Fibroblast of skin of right quadriceps (primary cell): ENCODE measurements at regions not wholly inside any gene's neighbourhood (a gene's known extent, or its start where the extent isn't known, plus 50 kb on each side); places are given as distances from the start of the nearest gene placed in this dataset.
A peak's percentile ranks its signal among the peaks of the same experiment; 100 is the strongest.
"Not testable (repeated sequence)": the region's sequence is repeated elsewhere in the genome, so short reads cannot be mapped to it uniquely, and the experiment has no call there.

Experiments
- DNase-seq: peaks from one replicate; pipeline ENCODE4 v3.0.0-alpha.2; 2013

DNA sequence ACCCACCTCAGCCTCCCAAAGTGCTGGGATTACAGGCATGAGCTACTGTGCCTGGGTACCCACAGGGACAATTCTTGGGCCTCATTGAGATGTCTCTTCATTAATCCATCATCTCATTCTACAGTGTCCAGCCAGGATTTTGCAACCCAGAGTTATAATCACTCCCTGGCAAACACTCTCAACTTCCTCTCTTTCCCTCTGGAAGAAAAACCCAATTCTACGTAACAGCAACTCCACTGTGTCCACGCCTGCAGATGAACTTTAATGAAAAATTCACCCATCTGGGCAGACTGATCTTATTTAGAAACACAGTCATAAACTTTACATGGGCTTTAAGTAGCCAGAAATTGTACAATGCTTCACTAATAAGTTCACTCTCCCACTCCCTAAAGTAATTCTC lies 90.1 kb upstream of the ABCC4 start:
- no peak for DNase-seq

DNA sequence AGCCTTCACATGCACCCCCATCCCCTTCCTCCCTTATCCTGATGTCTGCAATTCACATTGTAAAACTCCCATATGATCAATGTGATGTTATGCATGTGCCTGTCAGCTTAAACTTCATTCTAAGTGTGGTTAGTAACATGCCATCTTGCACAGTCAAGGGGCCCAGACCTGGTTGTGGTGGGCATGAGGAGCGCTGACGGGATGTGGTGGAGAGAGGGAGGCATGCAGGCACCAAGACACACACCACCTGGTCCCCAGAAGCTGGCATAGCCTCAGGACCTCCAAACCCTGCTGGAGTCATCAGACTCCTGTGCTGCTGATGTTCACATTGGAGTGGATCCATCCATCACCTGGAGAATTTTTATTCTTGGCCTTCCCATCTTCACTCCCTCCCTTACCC lies 90.5 kb upstream of the ABCC4 start:
- no peak for DNase-seq

DNA sequence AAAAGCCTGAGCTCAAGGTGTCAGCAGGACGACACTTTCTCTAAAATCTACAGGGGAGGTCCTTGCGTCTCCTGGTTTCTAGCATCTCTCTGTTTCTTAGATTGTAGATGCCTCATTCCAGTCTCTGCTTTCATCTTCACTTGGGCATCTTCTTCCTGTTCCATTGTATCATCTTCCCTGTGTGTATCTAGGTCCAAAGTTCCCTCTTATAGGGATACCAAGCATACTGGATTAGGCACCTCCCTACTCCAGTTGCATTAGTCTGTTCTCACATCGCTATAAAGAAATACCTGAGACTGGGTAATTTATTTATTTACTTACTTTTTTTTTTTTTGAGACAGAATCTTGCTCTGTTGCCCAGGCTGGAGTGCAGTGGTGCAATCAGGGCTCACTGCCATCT lies 91.3 kb upstream of the ABCC4 start:
- DNase-seq = no peak

DNA sequence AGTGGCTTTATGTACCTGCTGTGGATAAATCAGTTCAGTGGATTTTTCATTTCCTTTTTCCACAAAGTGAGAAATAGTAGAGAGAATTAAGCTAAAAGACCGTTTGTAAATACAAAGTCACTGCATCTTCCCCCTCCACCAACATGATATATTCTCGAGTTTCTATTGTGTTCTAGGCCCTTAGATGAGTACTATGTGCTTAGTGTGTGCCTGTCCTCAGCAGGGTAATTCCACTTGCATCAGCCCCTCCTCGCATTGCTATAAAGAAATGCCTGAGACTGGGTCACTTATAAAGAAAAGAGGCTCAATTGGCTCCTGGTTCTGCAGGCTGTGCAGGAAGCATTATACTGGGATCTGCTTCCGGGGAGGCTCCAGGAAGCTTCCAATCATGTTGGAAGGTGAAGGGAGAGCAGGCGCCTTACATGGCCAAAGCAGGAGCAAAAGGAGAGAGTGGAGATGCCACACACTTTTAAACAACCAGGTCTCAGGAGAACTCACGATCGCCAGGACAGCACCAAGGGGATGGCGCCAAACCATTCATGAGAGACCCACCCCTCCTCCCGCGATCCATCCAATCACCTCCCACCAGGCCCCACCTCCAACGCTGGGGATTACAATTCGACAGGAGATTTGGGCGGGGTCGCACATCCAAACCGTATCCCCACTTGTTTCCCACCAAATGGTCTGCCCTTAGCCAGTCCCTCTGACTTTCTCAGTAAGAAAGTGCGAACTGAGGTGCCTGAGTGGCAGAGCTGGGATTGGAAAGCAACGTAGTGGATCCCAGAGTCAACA lies 102.3 kb upstream of the ABCC4 start:
- no peak for DNase-seq

DNA sequence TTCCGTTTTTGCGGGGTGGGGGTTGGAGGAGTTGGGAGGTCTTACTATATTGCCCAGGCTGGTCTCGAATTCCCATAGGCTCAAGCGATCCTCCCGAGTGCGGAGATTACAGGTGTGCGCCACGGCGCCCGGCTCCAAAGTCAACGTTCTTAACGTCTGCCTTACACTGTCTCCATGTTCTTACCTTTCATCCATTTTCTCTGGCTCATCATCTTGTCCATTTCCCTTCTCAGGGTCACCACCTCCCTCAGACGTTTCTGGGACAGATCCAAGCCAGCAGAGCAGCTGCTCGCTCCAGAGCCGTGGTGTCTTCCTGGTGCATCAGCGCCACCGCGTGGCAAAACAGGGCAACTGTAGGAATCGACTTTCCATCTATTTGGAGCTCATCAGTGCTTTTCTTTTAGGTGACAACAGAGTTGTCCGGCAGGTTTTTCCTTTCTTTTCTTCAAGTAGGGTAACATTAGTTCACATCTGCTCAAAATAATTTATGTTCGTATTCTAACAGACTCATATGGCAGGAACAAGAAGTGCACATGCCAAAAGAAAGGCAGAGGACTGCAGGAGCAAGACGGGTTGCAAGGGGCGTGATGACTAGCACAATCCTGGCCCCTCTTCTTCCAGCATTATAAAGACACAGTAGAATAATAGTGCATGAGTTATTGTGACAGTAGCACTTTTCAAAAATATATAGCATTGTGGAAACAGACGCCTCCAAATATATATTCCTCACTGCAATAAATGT lies 103.1 kb upstream of the ABCC4 start:
- peak; percentile 69 for DNase-seq

DNA sequence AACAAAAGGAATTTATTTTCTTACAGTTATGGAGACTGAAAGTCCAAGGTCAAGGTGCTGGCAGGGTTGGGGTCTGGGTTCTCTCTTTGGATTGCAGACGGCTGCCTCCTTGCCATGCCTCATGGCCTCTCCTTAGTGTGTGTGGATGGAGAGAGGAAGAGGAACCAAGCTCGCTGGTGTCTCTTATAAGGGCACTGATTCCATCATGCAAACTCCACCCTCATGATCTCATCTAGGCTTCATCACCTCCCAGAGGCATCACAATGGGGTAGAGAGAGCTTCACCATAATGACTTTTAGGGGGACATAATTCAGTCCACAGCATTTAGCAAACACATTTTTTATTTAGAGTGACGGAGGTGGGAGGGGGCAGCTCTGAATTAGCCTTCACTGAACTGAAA lies 104.9 kb upstream of the ABCC4 start:
- no peak for DNase-seq

DNA sequence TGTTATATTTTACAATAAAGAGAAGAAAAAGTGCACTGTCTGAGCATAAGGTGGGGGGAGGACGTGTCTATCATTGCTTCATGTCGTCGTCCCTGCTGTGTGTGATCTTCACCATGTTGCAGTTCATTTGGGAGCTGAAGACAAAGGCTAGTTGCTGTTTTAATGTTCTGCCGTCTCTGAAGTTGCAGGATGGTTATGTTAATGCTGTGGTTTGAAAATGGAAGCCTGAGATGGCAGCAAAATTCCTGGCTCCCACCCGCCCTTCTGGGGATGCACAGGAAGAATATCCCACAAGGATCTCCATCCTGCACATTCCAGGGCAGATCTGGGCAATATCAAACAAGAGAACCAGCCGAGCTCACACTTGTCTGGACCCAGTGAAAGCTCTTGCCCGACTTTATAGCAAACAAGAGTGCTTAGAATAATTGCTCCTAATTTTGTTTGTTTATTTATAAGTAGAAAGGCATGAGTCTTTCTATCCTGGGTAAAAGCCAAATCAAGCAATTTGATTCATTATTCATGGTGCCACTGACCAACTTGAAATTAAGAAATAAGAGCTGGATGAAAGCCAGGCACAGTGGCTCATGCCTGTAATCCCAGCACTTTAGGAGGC lies 110.3 kb upstream of the ABCC4 start:
- DNase-seq = no peak

DNA sequence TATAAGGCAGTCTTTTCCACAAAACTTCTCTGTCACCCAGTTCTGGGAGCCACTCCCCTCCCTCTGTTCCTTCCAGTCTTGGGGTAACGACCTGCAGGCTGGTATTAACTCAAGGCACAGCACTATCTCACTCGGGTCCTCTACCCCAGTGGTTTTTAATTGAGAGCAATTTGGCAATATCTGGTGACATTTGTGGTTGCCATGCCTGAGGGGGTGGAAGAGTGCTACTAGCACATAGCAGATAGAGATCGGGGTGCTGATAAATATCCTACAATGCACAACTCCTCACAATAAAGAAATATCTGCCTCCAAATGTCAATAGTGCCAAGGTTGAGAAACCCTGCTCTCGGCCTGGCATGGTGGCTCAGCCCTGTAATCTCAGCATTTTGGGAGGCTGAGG lies 117.7 kb upstream of the ABCC4 start:
- no peak for DNase-seq

DNA sequence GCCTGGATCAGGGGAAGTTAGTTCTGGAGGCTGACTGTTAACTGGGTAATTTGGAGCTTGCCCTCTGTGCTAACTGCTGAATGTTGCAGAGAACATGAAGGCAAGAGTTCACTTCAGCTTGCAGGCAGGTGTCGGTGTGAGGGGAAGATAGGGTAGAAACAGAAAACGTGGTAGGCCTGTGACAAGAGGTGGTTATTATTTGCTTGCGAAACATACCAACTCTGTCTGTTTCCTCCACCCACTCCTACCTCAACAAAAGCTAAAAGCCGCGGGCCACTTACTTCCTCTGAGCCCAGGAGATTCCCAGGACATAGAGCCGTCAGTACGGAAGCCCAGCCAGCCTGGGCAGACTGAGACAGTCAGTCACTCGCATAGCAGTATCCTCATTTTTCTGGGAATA lies 119.2 kb upstream of the ABCC4 start:
- DNase-seq = no peak

DNA sequence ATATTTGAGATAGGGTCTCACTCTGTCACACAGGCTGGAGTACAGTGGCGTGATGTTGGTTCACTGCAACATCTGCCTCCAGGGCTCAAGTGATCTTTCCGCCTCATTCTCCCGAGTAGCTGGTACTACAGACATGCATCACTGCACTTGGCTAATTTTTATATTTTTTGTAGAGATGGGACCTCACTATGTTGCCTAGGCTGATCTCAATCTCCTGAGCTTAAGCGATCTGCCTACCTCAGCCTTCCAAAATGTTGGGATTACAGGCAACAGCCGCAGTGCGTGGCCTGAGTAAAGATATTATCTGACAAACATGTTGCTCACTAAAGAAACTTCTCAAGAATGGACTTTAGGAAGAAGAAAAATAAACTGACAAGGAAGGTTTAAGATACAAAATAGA lies 125.4 kb upstream of the ABCC4 start:
- no peak for DNase-seq

DNA sequence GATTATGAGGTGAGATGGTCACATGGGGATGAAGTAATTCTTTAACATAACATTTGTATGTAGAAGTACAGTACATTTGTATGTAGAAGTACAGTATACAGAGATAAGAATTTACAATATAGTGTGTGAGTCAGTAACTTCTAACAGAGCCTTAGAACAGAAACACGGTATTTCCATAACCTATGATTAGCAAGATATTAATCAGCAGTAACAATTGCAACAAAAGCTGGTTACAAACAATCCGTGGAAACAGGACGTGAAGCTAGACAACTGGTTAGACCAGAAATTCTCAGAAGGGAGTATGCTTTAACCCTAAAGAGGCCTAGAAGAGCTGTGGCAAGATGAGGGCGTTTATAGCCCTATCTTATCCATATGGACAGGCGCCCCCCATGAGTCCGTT lies 122.0 kb upstream of the CLDN10 start:
- not testable (repeated sequence) for DNase-seq

DNA sequence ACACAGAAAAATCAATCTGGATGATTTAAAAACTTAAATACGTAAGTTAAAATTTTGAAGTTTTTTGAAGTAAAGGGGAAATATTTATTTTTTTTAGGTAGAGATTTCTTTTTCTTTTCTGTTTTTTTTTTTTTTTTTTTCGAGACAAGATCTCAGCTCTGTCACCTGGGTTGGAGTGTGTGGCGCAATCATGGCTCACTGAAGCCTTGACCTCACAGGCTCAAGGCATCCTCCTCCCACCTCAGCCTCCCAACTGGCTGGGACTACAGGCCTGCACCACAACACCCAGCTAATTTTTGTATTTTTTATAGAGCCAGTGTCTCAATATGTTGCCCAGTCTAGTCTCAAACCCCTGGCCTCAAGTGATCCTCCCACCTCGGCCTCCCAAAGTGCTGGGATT lies 120.4 kb upstream of the CLDN10 start:
- no peak for DNase-seq

DNA sequence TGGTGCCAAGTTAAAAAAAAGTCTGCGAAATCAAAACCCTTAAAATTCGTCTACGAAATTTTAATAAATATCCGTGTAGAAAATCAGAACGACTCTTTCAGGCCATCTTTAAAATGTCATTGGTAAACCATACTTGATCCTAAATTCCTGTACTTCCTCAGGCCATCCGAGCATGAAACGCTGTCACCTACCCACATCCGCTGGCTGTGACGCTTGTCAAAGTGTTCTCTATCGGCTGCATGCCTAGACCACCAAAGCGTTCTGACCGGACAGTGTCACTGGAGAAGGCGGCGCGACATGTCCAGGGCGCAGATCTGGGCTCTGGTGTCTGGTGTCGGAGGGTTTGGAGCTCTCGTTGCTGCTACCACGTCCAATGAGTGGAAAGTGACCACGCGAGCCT lies 119.0 kb upstream of the CLDN10 start:
- no peak for DNase-seq

DNA sequence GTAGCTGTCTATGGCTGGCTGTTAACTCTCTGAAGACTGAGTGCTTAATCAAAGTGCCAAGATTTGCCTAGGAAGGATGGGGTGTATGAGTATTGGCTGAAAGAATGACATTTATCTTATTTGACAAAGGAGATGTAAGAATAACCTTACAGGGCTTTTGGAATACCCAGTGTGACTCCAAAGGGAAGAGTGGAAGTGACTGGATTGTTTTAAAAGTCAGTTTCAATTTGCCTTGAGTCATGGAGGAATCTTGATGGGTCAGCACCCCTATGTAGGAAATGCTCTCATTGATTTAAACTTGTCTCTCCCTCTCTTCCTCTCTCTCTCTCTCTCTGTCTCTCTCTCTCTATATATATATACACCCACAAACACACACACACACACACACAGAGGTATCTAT lies 118.4 kb upstream of the CLDN10 start:
- no peak for DNase-seq

DNA sequence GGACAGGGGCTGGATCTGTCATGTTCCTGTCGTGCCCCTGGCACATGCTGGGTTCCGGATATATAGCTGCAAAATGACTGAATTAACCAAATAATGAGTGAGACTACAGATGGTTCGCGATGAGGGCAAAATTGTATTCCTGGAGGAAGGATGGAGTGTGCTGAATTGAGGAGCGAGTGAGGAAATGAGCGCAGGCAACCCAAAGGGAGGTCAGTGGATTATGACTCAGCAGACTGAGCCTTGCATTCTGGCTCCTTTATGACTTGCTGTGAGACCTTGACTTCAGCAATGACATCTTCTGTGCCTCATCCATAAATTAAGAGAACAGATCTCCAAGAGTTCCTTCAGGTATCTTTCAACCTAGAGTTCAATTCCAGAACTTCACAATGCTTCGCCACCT lies 115.0 kb upstream of the CLDN10 start:
- no peak for DNase-seq

DNA sequence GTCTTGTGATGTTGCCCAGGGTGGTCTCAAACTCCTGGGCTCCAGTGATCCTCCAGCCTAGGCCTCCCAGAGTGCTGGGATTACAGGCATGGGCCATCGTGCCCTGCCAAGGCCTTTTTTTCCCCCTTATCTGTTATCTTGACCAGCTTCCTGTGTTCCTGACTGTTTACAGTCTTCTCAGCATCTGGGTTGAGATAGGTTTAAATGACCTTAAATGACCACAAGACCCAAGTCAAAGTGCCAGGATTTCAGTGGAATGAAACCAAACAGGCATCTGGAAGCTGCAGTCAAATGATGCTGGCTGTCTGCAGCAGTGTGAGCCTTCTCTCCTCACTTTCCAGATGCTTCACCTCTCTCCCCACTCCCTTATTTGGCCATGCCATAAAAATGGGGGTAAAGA lies 114.2 kb upstream of the CLDN10 start:
- DNase-seq = no peak

DNA sequence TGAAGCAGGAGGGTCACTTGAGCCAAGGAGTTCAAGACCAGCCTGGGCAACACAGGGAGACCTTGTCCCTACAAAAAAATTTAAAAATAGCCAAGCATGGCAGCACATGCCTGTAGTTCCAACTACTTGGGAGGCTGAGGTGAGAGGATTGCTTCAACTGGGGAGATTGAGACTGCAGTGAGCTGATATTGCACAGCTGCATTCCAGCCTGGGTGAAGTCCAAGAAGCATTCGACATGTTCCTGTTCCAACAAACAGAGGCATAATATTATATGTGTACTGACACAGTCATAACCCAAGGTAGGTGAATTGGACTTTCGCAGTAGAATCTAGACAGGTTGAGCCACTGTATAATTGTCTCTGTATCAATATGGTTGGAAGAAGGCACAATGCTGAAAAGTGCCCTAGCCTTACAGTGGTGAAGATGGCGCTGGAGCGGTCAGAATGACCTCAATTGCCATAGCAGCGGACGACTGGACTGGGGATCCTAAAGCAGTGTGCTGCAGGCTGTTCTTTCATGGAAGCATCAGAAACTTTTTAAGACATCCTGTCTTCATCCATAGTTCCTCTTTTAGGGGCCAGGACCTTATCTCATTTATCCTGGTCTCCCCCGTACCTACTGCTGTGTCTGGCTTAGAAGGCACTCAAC lies 112.0 kb upstream of the CLDN10 start:
- no peak for DNase-seq

DNA sequence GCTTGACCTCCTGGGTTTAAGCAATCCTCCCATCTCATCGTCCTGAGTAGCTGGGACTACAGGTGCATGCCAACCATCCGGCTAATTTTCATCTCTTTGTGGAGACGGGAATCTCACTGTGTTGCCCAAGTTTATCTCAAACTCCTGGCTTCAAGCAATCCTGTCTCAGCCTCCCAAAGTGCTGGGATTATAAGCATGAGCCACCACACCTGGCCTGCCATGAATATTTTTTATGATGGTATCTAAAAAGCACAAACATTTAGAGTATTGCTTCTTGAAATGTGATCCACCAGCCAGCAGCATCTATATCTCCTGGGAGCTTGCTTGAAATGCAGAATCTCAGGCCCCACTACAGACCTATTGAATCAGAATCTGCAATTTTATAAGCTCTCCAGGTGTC lies 111.2 kb upstream of the CLDN10 start:
- DNase-seq = no peak

DNA sequence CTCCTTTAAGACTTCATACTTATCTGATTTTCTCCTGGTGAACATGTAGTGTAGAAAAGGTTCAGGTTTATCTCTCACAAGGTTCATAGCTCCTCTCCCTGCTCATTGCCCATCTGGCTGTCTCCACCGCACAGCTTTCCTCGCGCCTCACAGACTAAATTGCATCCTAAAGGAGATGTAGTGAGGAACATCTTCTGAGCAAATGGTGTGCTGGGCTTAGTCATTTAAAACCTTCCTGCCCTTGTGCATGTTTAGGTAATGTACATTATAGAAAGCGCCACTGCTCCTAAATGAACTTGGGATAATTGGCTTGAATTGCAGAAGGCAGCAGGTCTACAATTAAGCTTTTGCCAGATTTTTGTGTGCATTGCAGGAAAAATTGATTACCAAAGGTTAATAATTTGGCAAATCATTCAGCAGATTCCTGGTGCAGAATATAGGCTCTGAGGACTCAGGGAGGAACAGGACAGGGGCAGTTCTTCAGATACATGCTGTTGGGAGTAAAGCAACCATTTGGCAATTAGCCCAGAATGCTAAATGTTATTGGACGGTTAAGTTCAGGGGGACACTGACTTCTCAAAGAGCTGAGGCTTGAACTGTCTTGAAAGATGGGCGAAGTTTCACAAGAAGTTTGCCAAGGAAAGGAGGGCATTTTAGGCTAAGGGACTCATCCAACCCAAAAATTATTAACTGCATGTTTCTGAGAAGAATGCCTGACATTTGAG lies 108.4 kb upstream of the CLDN10 start:
- no peak for DNase-seq

DNA sequence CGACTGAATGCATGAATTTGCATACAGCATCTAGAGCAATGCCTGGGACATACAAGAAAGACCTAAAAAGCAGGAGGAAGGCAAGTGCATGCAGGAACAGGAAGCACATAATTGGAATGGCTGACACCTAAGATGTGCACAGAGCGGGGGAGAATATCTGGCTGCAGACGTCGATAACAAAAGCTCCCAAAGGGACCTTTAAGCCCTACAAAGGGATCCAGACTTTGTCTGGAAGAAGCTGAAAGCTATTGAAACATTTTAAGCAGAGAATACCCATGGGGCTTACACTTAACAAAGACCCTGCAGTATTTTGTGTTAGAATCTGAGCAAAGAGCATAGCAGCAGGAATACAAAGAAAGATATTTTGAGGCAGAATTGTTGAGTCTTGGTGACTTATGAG lies 107.4 kb upstream of the CLDN10 start:
- DNase-seq = no peak

DNA sequence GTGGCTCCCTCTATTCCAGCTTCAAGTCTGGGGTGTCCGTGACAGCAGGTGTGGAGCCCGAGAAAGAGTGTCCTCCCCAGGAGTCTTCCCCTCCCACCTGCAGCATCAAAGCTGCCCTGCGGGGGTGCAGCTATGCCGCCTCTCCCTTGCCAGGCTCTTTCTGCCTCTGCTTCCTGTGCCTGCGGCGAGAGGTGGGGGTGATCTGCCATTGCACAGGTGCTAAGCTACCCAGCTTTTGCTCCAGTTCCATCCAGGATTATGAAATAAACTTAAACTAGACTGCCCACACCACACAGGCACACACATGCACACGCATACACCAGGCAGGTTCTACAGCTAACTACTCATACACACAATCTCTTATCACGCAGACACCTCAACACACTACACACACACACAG lies 104.7 kb upstream of the CLDN10 start:
- no peak for DNase-seq

DNA sequence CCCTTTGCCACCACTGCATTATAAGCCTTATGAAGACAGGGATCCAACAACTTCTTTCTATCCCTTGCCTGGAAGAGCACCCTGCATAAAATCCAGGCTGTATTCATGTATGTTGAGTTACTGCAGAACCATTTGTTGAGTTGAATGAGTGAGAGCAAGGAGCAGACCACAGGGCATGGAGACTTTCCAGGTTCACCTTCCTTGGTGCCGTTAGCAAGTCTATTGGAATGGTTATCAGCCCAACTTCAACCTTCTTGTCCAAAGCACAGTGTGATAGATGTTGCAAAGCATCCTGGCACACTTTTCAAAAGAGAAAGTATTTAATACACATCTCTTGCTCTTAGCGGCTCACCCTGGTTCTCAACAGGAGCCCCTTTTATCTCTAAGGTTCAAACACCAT lies 100.9 kb upstream of the CLDN10 start:
- no peak for DNase-seq

DNA sequence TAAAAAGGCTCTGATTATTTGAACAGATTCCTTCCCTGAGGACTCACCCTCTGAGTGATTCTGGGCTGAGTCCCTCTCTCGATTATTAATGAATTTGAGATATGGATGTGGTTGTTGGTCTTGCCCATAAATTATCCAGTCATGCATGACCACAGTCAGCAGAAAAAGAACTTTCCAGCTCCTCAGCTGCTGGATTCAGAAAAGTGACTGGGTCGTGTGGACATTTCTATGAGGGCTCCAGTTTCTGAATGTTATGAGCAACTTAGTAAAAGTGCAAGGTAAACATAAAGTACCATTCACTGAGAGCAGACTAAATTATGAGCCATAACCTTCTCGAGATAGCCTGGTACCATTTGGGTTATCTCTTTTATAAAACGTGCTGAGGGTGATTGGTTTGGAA lies 100.1 kb upstream of the CLDN10 start:
- no peak for DNase-seq
